ENCODE measurements at regions not wholly inside any gene's neighbourhood (a gene's known extent, or its start where the extent isn't known, plus 50 kb on each side); places are given as distances from the start of the nearest gene placed in this dataset.
"Not testable (repeated sequence)": the region's sequence is repeated elsewhere in the genome, so short reads cannot be mapped to it uniquely, and the experiment has no call there.

DNA sequence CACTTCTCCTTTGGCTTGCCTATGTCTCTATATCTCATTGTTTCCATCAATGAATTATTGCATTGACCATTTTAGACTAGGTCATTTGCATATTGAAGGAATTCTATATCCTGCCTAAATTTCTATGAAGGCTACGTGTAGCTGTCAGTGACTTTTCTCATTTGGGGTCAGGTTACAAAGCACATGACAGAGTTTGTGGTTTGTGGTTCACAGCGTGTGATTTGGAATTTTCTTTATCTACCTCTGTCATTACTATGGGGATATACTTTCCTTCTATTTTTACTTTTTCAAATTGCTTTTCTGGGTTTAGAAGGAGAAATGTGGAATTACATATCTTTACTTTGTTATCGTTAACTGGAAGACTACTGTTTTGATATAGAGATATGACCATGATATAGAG is 317.3 kb upstream of the CFAP20DC start:
- H3K4me1 Mint-ChIP-seq (ENCODE audit: low read depth): peaks cover 4% of the 10 kb centered on the region
- no peak overlapping the region for H3K27ac Mint-ChIP-seq
- no peaks in the 10 kb centered on the region for H3K36me3 Mint-ChIP-seq (ENCODE audit: insufficient read depth)
- no peak overlapping the region for H3K4me3 Mint-ChIP-seq (ENCODE audit: low read depth)
- H3K27me3 Mint-ChIP-seq: no peaks in the 10 kb centered on the region
- TF ChIP-seq, protein P1, sequence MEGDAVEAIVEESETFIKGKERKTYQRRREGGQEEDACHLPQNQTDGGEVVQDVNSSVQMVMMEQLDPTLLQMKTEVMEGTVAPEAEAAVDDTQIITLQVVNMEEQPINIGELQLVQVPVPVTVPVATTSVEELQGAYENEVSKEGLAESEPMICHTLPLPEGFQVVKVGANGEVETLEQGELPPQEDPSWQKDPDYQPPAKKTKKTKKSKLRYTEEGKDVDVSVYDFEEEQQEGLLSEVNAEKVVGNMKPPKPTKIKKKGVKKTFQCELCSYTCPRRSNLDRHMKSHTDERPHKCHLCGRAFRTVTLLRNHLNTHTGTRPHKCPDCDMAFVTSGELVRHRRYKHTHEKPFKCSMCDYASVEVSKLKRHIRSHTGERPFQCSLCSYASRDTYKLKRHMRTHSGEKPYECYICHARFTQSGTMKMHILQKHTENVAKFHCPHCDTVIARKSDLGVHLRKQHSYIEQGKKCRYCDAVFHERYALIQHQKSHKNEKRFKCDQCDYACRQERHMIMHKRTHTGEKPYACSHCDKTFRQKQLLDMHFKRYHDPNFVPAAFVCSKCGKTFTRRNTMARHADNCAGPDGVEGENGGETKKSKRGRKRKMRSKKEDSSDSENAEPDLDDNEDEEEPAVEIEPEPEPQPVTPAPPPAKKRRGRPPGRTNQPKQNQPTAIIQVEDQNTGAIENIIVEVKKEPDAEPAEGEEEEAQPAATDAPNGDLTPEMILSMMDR (IDR thresholded peaks at IDR 0.05; ENCODE audit: unreplicated experiment): no peak
- DNase-seq (ENCODE audit: low spot score, unreplicated experiment): no peak
- H3K9me3 Mint-ChIP-seq (ENCODE audit: low read depth): no peaks in the 10 kb centered on the region

DNA sequence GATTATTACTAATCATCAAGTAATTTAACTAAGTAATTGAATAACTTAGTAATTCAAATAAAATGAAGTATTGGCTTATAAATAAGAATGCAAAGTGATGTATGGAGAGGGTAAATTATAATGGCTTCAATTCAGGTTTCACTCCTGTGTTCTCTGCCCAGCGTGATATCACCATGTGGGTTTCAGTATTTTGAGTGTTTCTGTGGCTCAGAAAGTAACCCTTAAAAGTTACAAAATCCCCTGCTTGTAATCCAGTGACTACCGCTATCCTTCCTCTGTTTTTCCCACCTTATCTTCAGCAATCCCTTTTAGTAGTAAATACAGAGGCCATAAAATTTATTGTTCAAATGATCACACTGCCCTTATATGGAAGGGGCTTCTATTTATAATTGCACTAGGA is 316.4 kb upstream of the CFAP20DC start:
- no peak for DNase-seq (ENCODE audit: low spot score, unreplicated experiment)
- no peak overlapping the region for H3K27ac Mint-ChIP-seq
- H3K36me3 Mint-ChIP-seq (ENCODE audit: insufficient read depth): no peaks in the 10 kb centered on the region
- no peaks in the 10 kb centered on the region for H3K27me3 Mint-ChIP-seq
- no peak overlapping the region for H3K4me3 Mint-ChIP-seq (ENCODE audit: low read depth)
- H3K9me3 Mint-ChIP-seq (ENCODE audit: low read depth): no peaks in the 10 kb centered on the region
- TF ChIP-seq, protein P1 (IDR thresholded peaks at IDR 0.05; ENCODE audit: unreplicated experiment): no peak
- H3K4me1 Mint-ChIP-seq (ENCODE audit: low read depth): peaks cover 4% of the 10 kb centered on the region

DNA sequence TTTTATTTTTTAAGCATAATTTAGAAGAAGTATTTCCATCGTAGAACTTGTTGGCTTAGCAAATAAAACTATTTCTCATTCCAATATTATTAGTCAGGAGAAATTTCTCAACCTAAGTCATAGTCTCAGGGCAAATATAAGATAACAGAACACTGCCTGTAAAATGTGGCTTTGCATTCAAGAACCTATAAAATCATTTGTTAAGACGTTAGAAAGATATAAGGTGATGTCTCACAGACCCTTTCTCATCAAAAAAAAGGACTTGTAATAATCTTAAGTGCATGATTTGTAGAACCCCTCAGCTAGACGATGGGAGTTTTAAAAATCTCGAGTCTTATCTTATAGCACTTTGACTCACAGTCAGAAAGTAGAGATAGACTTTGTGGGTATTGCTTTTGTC is 314.7 kb upstream of the CFAP20DC start:
- TF ChIP-seq, protein P1 (IDR thresholded peaks at IDR 0.05; ENCODE audit: unreplicated experiment): no peak
- Mint-ChIP-seq H3K27me3 (no peaks in the 10 kb centered on the region), H3K4me3 (ENCODE audit: low read depth) (no peak overlapping the region), H3K36me3 (ENCODE audit: insufficient read depth) (peaks cover 1% of the 10 kb centered on the region), H3K4me1 (ENCODE audit: low read depth) (peaks cover 4% of the 10 kb centered on the region), H3K9me3 (ENCODE audit: low read depth) (peaks cover 9% of the 10 kb centered on the region), H3K27ac (no peak overlapping the region)
- DNase-seq (ENCODE audit: low spot score, unreplicated experiment): no peak

DNA sequence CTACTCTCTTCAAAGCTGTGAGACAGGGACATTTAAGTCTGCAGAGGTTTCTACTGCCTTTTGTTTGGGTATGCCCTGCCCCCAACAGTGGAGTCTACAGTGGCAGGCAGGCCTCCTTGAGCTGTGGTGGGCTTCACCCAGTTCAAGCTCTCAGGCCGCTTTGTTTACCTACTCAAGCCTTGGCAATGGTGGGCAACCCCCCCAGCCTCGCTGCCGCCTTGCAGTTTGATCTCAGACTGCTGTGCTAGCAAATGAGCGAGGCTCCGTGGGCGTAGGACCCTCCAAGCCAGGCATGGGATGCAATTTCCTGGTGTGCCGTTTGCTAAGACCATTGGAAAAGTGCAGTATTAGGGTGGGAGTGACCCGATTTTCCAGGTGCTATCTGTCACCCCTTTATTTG is 310.5 kb upstream of the CFAP20DC start:
- not testable (repeated sequence) for H3K4me1 Mint-ChIP-seq (ENCODE audit: low read depth); H3K27me3 Mint-ChIP-seq; H3K4me3 Mint-ChIP-seq (ENCODE audit: low read depth); H3K36me3 Mint-ChIP-seq (ENCODE audit: insufficient read depth); H3K27ac Mint-ChIP-seq; DNase-seq (ENCODE audit: low spot score, unreplicated experiment)
- peaks cover 19% of the 10 kb centered on the region for H3K9me3 Mint-ChIP-seq (ENCODE audit: low read depth)

DNA sequence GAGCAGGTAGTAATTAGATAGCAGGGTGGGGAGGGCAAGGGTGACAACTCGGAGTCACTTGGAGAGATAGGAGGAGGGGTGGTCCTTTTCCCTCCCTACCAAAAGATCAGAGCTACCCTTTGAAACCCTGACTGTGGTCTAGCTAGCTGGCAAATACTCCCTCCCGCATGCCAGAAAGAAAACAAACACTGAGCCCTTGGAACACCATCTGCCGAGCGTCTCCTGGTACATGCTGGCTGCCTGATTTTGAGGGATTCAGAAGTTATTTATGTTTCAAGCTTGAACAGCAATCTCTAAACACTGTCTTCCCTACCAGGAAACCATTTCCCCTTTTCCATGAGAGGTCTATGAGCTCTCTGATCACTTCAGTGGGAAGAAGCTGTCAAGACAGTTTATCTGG is 291.6 kb upstream of the CFAP20DC start:
- H3K9me3 Mint-ChIP-seq (ENCODE audit: low read depth): no peaks in the 10 kb centered on the region
- no peak for DNase-seq (ENCODE audit: low spot score, unreplicated experiment)
- H3K27me3 Mint-ChIP-seq: no peaks in the 10 kb centered on the region
- H3K4me1 Mint-ChIP-seq (ENCODE audit: low read depth): peaks cover 8% of the 10 kb centered on the region
- TF ChIP-seq, protein P1 (IDR thresholded peaks at IDR 0.05; ENCODE audit: unreplicated experiment): no peak
- no peaks in the 10 kb centered on the region for H3K36me3 Mint-ChIP-seq (ENCODE audit: insufficient read depth)
- H3K27ac Mint-ChIP-seq: peak overlapping the region; percentile 55
- no peak overlapping the region for H3K4me3 Mint-ChIP-seq (ENCODE audit: low read depth)

DNA sequence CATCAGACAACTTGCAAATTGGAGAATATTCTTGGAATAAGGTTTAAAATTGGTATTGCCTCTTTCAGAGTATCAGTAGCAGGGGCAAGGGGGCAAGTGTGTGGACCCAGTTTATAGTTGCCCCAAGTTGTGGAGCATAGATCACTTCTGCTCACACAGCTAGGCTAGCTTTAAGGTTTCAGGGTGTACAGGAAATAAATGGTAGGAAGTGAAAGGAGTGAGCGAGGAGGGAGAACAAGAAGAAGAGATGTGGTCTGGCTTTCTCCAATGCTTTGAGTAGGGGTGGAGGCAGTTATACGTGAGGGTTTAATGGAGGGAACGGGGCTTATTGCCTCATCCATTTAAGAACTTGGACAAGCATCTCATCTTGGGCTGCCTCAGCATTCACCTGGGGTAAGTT is 290.0 kb upstream of the CFAP20DC start:
- no peak overlapping the region for H3K4me3 Mint-ChIP-seq (ENCODE audit: low read depth)
- no peak overlapping the region for H3K27ac Mint-ChIP-seq
- no peak for DNase-seq (ENCODE audit: low spot score, unreplicated experiment)
- peaks cover 8% of the 10 kb centered on the region for H3K4me1 Mint-ChIP-seq (ENCODE audit: low read depth)
- no peaks in the 10 kb centered on the region for H3K9me3 Mint-ChIP-seq (ENCODE audit: low read depth)
- no peaks in the 10 kb centered on the region for H3K36me3 Mint-ChIP-seq (ENCODE audit: insufficient read depth)
- H3K27me3 Mint-ChIP-seq: no peaks in the 10 kb centered on the region
- TF ChIP-seq, protein P1 (IDR thresholded peaks at IDR 0.05; ENCODE audit: unreplicated experiment): no peak

Data from progenitor cell of endocrine pancreas (in vitro differentiated cells).